ENCODE measurements at regions not wholly inside any gene's neighbourhood (a gene's known extent, or its start where the extent isn't known, plus 50 kb on each side); places are given as distances from the start of the nearest gene placed in this dataset.

- no peak for DNase-seq (ENCODE audit: extremely low spot score, unreplicated experiment)
Observed at GRCh38 chr11:115623021-115623451, 118.8 kb upstream of the CADM1 start.

GRCh38 chr11:115618428-115618827 lies 114.2 kb upstream of the CADM1 start:
- Mint-ChIP-seq H3K4me1 (ENCODE audit: unreplicated experiment) (peaks cover 17% of the 10 kb centered on the region), H3K27me3 (peaks cover 6% of the 10 kb centered on the region), H3K27ac (no peak overlapping the region), H3K9me3 (no peaks in the 10 kb centered on the region), H3K4me3 (no peak overlapping the region), H3K36me3 (peaks cover 4% of the 10 kb centered on the region)
- no peak for DNase-seq (ENCODE audit: extremely low spot score, unreplicated experiment)
- TF ChIP-seq, protein P1, sequence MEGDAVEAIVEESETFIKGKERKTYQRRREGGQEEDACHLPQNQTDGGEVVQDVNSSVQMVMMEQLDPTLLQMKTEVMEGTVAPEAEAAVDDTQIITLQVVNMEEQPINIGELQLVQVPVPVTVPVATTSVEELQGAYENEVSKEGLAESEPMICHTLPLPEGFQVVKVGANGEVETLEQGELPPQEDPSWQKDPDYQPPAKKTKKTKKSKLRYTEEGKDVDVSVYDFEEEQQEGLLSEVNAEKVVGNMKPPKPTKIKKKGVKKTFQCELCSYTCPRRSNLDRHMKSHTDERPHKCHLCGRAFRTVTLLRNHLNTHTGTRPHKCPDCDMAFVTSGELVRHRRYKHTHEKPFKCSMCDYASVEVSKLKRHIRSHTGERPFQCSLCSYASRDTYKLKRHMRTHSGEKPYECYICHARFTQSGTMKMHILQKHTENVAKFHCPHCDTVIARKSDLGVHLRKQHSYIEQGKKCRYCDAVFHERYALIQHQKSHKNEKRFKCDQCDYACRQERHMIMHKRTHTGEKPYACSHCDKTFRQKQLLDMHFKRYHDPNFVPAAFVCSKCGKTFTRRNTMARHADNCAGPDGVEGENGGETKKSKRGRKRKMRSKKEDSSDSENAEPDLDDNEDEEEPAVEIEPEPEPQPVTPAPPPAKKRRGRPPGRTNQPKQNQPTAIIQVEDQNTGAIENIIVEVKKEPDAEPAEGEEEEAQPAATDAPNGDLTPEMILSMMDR (conservative IDR thresholded peaks at IDR 0.05) = no peak

More at GRCh38 chr11:115623021-115623451, 118.8 kb upstream of the CADM1 start:
- no peak overlapping the region for H3K4me3 Mint-ChIP-seq
- H3K27ac Mint-ChIP-seq = no peak overlapping the region
- peaks cover 4% of the 10 kb centered on the region for H3K36me3 Mint-ChIP-seq
- H3K4me1 Mint-ChIP-seq (ENCODE audit: unreplicated experiment) = peaks cover 24% of the 10 kb centered on the region
- peaks cover 6% of the 10 kb centered on the region for H3K27me3 Mint-ChIP-seq
- TF ChIP-seq, protein P1 (conservative IDR thresholded peaks at IDR 0.05) = no peak
- no peaks in the 10 kb centered on the region for H3K9me3 Mint-ChIP-seq

DNA sequence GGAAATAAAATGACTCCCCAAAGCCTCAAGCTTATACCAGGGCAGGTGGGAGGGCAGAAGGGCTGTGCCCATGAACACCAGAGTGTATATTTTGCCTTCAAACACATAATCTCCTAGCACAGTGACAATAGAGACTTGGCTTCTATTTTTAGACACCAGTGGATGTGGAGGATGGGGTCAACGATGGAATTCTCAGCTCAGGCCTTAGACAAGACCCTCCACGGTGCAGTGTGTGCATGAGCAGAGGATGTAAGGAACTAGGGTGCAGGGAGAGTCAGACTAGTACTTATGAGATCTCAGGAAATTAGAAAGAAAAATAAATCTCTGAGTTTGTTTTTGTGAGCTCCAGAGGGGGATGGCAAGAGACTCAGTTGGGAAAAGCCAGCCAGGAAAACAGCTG lies 113.6 kb upstream of the CADM1 start:
- Mint-ChIP-seq H3K36me3 (peaks cover 4% of the 10 kb centered on the region), H3K27ac (no peak overlapping the region), H3K9me3 (no peaks in the 10 kb centered on the region), H3K4me3 (no peak overlapping the region), H3K27me3 (peaks cover 7% of the 10 kb centered on the region), H3K4me1 (ENCODE audit: unreplicated experiment) (peaks cover 16% of the 10 kb centered on the region)
- TF ChIP-seq, protein P1 (conservative IDR thresholded peaks at IDR 0.05) = no peak
- DNase-seq (ENCODE audit: extremely low spot score, unreplicated experiment) = no peak

GRCh38 chr11:115616971-115617370 lies 112.8 kb upstream of the CADM1 start:
- H3K4me1 Mint-ChIP-seq (ENCODE audit: unreplicated experiment) = peaks cover 15% of the 10 kb centered on the region
- TF ChIP-seq, protein P1 (conservative IDR thresholded peaks at IDR 0.05) = no peak
- DNase-seq (ENCODE audit: extremely low spot score, unreplicated experiment) = no peak
- H3K27me3 Mint-ChIP-seq = peaks cover 4% of the 10 kb centered on the region
- H3K9me3 Mint-ChIP-seq = no peaks in the 10 kb centered on the region
- no peak overlapping the region for H3K4me3 Mint-ChIP-seq
- H3K27ac Mint-ChIP-seq = no peak overlapping the region
- H3K36me3 Mint-ChIP-seq = no peaks in the 10 kb centered on the region

DNA sequence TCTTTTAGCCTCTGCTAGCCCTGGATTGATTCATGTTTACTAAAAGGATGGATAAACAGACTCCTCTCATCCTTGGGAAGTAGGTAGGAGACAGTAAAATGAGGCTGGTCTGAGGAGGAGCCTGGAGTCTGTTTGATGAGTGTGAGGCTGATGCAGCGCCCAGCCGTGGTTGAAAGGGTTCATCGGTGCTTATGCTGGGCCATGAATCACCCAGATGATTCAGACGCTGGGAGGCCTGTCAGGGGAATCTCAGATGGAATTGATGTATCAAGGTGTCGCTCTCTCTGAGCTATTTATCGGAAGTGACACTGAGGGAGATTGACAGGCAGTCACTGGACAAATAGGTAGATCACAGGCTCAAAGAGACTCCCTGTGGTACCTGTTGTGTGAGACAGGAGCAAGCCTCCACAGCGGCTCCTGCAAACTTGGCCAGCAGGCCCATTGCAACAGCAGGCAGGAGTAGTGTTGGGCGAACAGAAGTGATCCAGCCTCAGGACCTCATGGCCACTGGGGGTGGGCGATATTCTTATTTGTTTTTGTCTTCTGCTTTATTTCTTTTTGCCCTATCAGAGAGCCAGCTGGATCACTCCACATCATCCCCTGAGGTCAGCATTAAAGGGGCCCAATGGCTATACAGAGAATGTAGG lies 109.9 kb upstream of the CADM1 start:
- H3K4me1 Mint-ChIP-seq (ENCODE audit: unreplicated experiment) = peaks cover 28% of the 10 kb centered on the region
- no peak overlapping the region for H3K27ac Mint-ChIP-seq
- no peak overlapping the region for H3K4me3 Mint-ChIP-seq
- DNase-seq (ENCODE audit: extremely low spot score, unreplicated experiment) = no peak
- no peaks in the 10 kb centered on the region for H3K9me3 Mint-ChIP-seq
- H3K36me3 Mint-ChIP-seq = no peaks in the 10 kb centered on the region
- TF ChIP-seq, protein P1 (conservative IDR thresholded peaks at IDR 0.05) = no peak
- H3K27me3 Mint-ChIP-seq = peaks cover 7% of the 10 kb centered on the region

All from type B pancreatic cell (in vitro differentiated cells).